ENCODE measurements at regions not wholly inside any gene's neighbourhood (a gene's known extent, or its start where the extent isn't known, plus 50 kb on each side); places are given as distances from the start of the nearest gene placed in this dataset.

GRCh38 chr9:115601434-115601833, 483.5 kb upstream of the TNC start:
- TF ChIP-seq, protein P1, sequence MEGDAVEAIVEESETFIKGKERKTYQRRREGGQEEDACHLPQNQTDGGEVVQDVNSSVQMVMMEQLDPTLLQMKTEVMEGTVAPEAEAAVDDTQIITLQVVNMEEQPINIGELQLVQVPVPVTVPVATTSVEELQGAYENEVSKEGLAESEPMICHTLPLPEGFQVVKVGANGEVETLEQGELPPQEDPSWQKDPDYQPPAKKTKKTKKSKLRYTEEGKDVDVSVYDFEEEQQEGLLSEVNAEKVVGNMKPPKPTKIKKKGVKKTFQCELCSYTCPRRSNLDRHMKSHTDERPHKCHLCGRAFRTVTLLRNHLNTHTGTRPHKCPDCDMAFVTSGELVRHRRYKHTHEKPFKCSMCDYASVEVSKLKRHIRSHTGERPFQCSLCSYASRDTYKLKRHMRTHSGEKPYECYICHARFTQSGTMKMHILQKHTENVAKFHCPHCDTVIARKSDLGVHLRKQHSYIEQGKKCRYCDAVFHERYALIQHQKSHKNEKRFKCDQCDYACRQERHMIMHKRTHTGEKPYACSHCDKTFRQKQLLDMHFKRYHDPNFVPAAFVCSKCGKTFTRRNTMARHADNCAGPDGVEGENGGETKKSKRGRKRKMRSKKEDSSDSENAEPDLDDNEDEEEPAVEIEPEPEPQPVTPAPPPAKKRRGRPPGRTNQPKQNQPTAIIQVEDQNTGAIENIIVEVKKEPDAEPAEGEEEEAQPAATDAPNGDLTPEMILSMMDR (IDR thresholded peaks at IDR 0.05) = no peak
- TF ChIP-seq POLR2A (IDR thresholded peaks at IDR 0.05) (no peak), POLR2AphosphoS5 (IDR thresholded peaks at IDR 0.05) (no peak)
